Body of pancreas (tissue), 4 donors: ENCODE measurements at regions not wholly inside any gene's neighbourhood (a gene's known extent, or its start where the extent isn't known, plus 50 kb on each side); places are given as distances from the start of the nearest gene placed in this dataset.

ENCODE experiments used
- POLR2A ChIP-seq, 3 donors: fragments of 450-650 bp; IDR thresholded peaks; one replicate each; pipeline ENCODE4 v1.6.1; 2016; ENCODE audit warnings: antibody characterized with exemption in 3 of 3, mild to moderate bottlenecking in 2 of 3
- TF ChIP-seq, protein P1 (sequence below), 7 experiments: fragments of 450-650 bp in 4 of 7; fragments of 200-600 bp in 3 of 7; sonication (generic) in 3 of 7; IDR thresholded peaks; one replicate each; pipeline ENCODE4 v1.5.1; 2016 to 2019; ENCODE audit warnings: antibody characterized with exemption in 7 of 7

DNA sequence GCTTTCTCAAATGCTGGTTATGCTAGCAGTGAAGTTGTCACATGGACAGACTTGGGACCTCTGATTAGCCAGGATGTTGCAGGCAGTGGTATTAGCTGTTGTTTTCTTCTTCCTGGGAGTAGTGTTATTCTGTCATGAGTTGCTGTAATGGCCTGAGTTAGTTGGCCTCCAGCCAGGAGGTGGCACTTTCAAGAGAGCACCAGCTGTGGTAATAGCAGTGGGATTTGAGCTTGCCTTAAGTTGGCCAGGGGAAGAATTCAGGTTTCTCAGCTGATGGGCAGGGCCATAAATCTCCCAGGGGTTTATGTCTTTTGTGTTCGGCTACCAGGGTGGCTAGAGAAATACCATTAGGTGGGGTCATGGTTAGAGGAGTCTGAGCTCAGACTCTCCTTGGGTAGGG lies 132.6 kb downstream of the GLUD2 start:
- TF ChIP-seq, protein P1, sequence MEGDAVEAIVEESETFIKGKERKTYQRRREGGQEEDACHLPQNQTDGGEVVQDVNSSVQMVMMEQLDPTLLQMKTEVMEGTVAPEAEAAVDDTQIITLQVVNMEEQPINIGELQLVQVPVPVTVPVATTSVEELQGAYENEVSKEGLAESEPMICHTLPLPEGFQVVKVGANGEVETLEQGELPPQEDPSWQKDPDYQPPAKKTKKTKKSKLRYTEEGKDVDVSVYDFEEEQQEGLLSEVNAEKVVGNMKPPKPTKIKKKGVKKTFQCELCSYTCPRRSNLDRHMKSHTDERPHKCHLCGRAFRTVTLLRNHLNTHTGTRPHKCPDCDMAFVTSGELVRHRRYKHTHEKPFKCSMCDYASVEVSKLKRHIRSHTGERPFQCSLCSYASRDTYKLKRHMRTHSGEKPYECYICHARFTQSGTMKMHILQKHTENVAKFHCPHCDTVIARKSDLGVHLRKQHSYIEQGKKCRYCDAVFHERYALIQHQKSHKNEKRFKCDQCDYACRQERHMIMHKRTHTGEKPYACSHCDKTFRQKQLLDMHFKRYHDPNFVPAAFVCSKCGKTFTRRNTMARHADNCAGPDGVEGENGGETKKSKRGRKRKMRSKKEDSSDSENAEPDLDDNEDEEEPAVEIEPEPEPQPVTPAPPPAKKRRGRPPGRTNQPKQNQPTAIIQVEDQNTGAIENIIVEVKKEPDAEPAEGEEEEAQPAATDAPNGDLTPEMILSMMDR (IDR thresholded peaks at IDR 0.05) = no peak
- no peak for TF ChIP-seq POLR2A (IDR thresholded peaks at IDR 0.05)
